Left hindlimb (tissue), 1 donor: ENCODE measurements at regions not wholly inside any gene's neighbourhood (a gene's known extent, or its start where the extent isn't known, plus 50 kb on each side); places are given as distances from the start of the nearest gene placed in this dataset.

Experiments used
- DNase-seq: peaks from one replicate; pipeline ENCODE4 v3.0.0-alpha.2; 2018

GRCh38 chr5:68759593-68759992, 334.2 kb upstream of the SLC30A5 start:
- DNase-seq, result no peak

- no peak for DNase-seq
These were observed 331.6 kb upstream of the SLC30A5 start for GRCh38 chr5:68762201-68762600.

GRCh38 chr5:68766952-68767464, 326.8 kb upstream of the SLC30A5 start:
- DNase-seq, result no peak

GRCh38 chr5:68770551-68770950, 323.3 kb upstream of the SLC30A5 start:
- no peak for DNase-seq

GRCh38 chr5:68771221-68771620, 322.6 kb upstream of the SLC30A5 start:
- DNase-seq, result no peak

- no peak for DNase-seq
These were observed 322.1 kb upstream of the SLC30A5 start for GRCh38 chr5:68771732-68772131.

GRCh38 chr5:68776381-68776780, 317.4 kb upstream of the SLC30A5 start:
- no peak for DNase-seq

GRCh38 chr5:68777135-68777534, 316.7 kb upstream of the SLC30A5 start:
- DNase-seq, result no peak

GRCh38 chr5:68778484-68778883, 315.3 kb upstream of the SLC30A5 start:
- no peak for DNase-seq

- no peak for DNase-seq
These were observed 313.4 kb upstream of the SLC30A5 start for GRCh38 chr5:68780299-68780955.

- DNase-seq, result no peak
These were observed 300.7 kb upstream of the SLC30A5 start for GRCh38 chr5:68793074-68793473.

GRCh38 chr5:68793993-68794392, 299.8 kb upstream of the SLC30A5 start:
- DNase-seq, result no peak

GRCh38 chr5:68795190-68795589, 298.6 kb upstream of the SLC30A5 start:
- no peak for DNase-seq

GRCh38 chr5:68798877-68799843, 294.7 kb upstream of the SLC30A5 start:
- no peak for DNase-seq

GRCh38 chr5:68802430-68802829, 291.4 kb upstream of the SLC30A5 start:
- no peak for DNase-seq

GRCh38 chr5:68803881-68804319, 289.9 kb upstream of the SLC30A5 start:
- no peak for DNase-seq

- DNase-seq, result no peak
These were observed 289.5 kb upstream of the SLC30A5 start for GRCh38 chr5:68804343-68804742.

GRCh38 chr5:68805444-68805843, 288.4 kb upstream of the SLC30A5 start:
- DNase-seq, result no peak

GRCh38 chr5:68817632-68818031, 276.2 kb upstream of the SLC30A5 start:
- no peak for DNase-seq

GRCh38 chr5:68818057-68818695, 275.6 kb upstream of the SLC30A5 start:
- DNase-seq, result no peak

- no peak for DNase-seq
These were observed 274.9 kb upstream of the SLC30A5 start for GRCh38 chr5:68818870-68819269.

GRCh38 chr5:68821056-68821455, 272.8 kb upstream of the SLC30A5 start:
- no peak for DNase-seq

GRCh38 chr5:68822796-68823195, 271.0 kb upstream of the SLC30A5 start:
- no peak for DNase-seq
